CD8-positive, alpha-beta memory T cell (primary cell): ENCODE measurements at regions not wholly inside any gene's neighbourhood (a gene's known extent, or its start where the extent isn't known, plus 50 kb on each side); places are given as distances from the start of the nearest gene placed in this dataset.

Experiments
- CTCF ChIA-PET: fragments of 350-600 bp; sonication (Branson Sonifier 250); formaldehyde crosslinking; loops from one replicate; lab custom pipeline; 2021; ENCODE audit warnings: antibody characterized with exemption; lab: Charles Lee
- POLR2A ChIA-PET: fragments of 350-600 bp; sonication (Branson Sonifier 250); formaldehyde crosslinking; loops from one replicate; lab custom pipeline; 2021; ENCODE audit warnings: antibody characterized with exemption; lab: Charles Lee
- DNase-seq, 5 donors: peaks; one replicate each; pipeline versions ENCODE4 v3.0.0 to v3.0.0-alpha.2; 2020 to 2022; ENCODE audit warnings: mixed read lengths in 1 of 5
- H3K27ac ChIP-seq: one replicate; pipeline ENCODE4 v1.7.0; 2013; ENCODE audit warnings: low read depth, mild to moderate bottlenecking, low read length, moderate library complexity
- H3K27me3 ChIP-seq: 2 replicates; pipeline ENCODE4 v1.7.0; 2013; ENCODE audit warnings: low read length, mild to moderate bottlenecking; ENCODE audit not compliant: insufficient read depth, poor library complexity, severe bottlenecking
- H3K36me3 ChIP-seq: 2 replicates; pipeline ENCODE4 v1.7.0; 2013; ENCODE audit warnings: mild to moderate bottlenecking, low read length, moderate library complexity; ENCODE audit not compliant: insufficient read depth
- H3K4me1 ChIP-seq: 2 replicates; pipeline ENCODE4 v1.7.0; 2013; ENCODE audit warnings: mild to moderate bottlenecking, low read length, moderate library complexity; ENCODE audit not compliant: insufficient read depth
- H3K4me3 ChIP-seq: 2 replicates; pipeline ENCODE4 v1.7.0; 2013; ENCODE audit warnings: mild to moderate bottlenecking, low read length
- H3K9me3 ChIP-seq: 2 replicates; pipeline ENCODE4 v1.7.0; 2013; ENCODE audit warnings: mild to moderate bottlenecking, low read length
- H3K27ac Mint-ChIP-seq, 8 donors: one replicate each; pipeline ENCODE4 v1.8.0; 2020 to 2021; ENCODE audit warnings: mixed read lengths in 8 of 8, mild to moderate bottlenecking in 6 of 8, inconsistent platforms in 3 of 8, moderate library complexity in 3 of 8
- H3K27me3 Mint-ChIP-seq, 2 donors: one replicate each; pipeline ENCODE4 v1.8.0; 2020 to 2021; ENCODE audit warnings: mixed read lengths in 2 of 2, mild to moderate bottlenecking in 1 of 2, moderate library complexity in 1 of 2
- H3K36me3 Mint-ChIP-seq, 3 donors: one replicate each; pipeline ENCODE4 v1.8.0; 2020 to 2021; ENCODE audit warnings: mixed read lengths in 3 of 3, inconsistent platforms in 1 of 3, mild to moderate bottlenecking in 1 of 3
- H3K4me1 Mint-ChIP-seq, 3 donors: one replicate each; pipeline ENCODE4 v1.8.0; 2020 to 2021; ENCODE audit warnings: mixed read lengths in 3 of 3, inconsistent platforms in 1 of 3, mild to moderate bottlenecking in 1 of 3
- H3K4me3 Mint-ChIP-seq, 7 donors: one replicate each; pipeline ENCODE4 v1.8.0; 2020 to 2021; ENCODE audit warnings: mixed read lengths in 7 of 7, mild to moderate bottlenecking in 6 of 7, moderate library complexity in 4 of 7, inconsistent platforms in 2 of 7
- H3K9me3 Mint-ChIP-seq, 5 donors: one replicate each; pipeline ENCODE4 v1.8.0; 2020 to 2022; ENCODE audit warnings: mixed read lengths in 5 of 5, mild to moderate bottlenecking in 3 of 5, moderate library complexity in 2 of 5, inconsistent platforms in 1 of 5

- Mint-ChIP-seq H3K27ac (peak overlapping the region in 1 of 8 donors; percentile 85), H3K36me3 (peaks cover 8 to 77% (median 17%) of the 10 kb centered on the region in 3 donors), H3K27me3 (no peaks in the 10 kb centered on the region), H3K4me3 (no peak overlapping the region), H3K9me3 (no peaks in the 10 kb centered on the region), H3K4me1 (no peaks in the 10 kb centered on the region)
- ChIA-PET CTCF (no interaction called here), POLR2A (no interaction called here)
- Histone ChIP-seq H3K4me1 (no peaks in the 10 kb centered on the region), H3K4me3 (no peak overlapping the region), H3K27ac (no peak overlapping the region), H3K9me3 (no peaks in the 10 kb centered on the region), H3K27me3 (no peaks in the 10 kb centered on the region), H3K36me3 (peaks cover 35% of the 10 kb centered on the region)
- DNase-seq: no peak
Observed at GRCh38 chr1:219985169-219985568, 56.8 kb upstream of the SLC30A10 start.
